Astrocyte of the cerebellum (primary cell): ENCODE measurements at regions not wholly inside any gene's neighbourhood (a gene's known extent, or its start where the extent isn't known, plus 50 kb on each side); places are given as distances from the start of the nearest gene placed in this dataset.

Experiments
- DNase-seq: peaks from one replicate; pipeline ENCODE4 v3.0.0-alpha.2; 2011; ENCODE audit warnings: low read depth
- H3K4me3 ChIP-seq: 2 replicates; pipeline ENCODE4 v1.5.1; 2011; ENCODE audit warnings: mild to moderate bottlenecking, low read depth, low read length, moderate library complexity
- in situ Hi-C: cut with HindIII; loops from 2 replicates; pipeline ENCODE4 v1.10.0; 2017; ENCODE audit warnings: low sequenced_read_pairs
- TF ChIP-seq, protein P1 (sequence below): IDR thresholded peaks from 2 replicates; pipeline ENCODE4 v1.5.1; 2012; ENCODE audit warnings: low read length, low read depth, moderate library complexity, mild to moderate bottlenecking; ENCODE audit errors: missing control alignments

DNA sequence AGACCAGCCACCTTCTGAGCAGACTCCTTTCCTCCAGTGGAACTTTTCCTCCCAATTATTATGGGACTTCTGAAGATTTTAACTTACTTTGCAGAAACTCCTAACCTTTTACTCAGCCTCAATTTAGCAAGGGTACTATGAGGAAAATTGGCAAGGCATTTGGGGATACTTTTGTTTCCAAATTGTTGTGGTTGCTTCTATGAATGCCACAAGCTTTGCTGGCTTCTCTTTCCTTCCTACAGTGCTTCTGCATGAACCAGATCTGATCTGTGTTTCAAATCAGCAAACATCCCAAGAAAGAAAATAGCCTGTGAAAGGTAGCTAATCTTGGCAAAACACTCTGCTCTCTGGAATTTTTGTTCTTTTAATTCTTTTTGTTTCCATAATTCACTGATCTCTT lies 57.3 kb upstream of the TAF11L2 start:
- DNase-seq: peak; percentile 76
- TF ChIP-seq, protein P1, sequence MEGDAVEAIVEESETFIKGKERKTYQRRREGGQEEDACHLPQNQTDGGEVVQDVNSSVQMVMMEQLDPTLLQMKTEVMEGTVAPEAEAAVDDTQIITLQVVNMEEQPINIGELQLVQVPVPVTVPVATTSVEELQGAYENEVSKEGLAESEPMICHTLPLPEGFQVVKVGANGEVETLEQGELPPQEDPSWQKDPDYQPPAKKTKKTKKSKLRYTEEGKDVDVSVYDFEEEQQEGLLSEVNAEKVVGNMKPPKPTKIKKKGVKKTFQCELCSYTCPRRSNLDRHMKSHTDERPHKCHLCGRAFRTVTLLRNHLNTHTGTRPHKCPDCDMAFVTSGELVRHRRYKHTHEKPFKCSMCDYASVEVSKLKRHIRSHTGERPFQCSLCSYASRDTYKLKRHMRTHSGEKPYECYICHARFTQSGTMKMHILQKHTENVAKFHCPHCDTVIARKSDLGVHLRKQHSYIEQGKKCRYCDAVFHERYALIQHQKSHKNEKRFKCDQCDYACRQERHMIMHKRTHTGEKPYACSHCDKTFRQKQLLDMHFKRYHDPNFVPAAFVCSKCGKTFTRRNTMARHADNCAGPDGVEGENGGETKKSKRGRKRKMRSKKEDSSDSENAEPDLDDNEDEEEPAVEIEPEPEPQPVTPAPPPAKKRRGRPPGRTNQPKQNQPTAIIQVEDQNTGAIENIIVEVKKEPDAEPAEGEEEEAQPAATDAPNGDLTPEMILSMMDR: no peak
- in situ Hi-C loops: no loop called here
- no peak overlapping the region for H3K4me3 ChIP-seq

DNA sequence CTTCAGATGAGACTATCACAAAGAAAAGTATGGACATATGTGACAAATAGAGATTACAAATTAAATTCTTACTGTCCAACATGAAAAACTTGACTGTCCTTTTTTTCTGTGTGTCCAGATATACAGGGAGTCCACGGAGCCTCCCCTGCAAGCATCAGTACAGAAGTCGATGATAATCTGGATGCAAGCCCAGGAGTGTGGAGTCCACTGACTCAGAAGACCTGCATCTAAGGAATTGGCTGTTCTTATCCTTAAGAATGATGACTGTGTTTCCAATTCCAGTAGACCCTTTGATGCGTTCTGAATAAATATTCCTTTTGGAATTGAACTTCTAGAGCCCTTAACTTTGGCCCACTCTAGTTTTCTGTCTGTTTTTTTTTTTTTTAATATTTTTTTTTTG lies 56.7 kb upstream of the TAF11L2 start:
- H3K4me3 ChIP-seq: no peak overlapping the region
- in situ Hi-C loops: no loop called here
- TF ChIP-seq, protein P1: no peak
- DNase-seq: peak; percentile 91

DNA sequence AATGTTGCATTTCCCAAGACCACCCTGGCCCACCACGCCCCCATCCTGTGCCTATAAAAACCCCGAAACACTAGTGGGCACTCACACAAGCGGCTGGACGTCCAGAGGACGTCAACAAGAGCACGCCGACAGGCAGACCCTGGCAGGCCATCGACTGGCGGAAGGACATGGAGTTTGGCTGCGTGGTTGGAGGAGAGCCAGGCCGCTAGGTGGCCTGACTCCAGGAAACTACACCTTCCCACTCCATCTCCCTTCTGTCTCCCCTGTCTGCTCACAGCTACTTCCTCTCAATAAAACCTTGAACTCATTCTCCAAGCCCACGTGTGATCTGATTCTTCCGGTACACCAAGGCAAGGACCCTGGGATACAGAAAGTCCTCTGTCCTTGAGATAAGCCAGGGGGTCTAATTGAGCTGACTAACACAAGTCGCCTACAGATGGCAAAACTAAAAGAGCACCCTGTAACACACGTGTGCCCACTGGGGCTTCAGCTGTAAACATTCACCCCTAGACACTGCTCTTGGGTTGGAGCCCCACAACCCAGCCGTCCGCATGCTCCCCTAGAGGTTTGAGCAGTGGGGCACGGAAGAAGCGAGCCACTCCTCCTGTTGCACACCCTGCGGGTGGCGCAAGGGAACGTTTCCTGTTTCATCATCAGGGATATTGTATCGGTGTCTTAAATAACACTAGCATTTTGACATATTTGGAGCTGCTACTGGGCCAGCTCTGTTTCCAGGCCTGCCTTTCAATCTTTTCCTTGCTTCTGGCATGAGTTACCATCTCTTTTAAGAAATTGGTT lies 54.5 kb upstream of the TAF11L2 start:
- H3K4me3 ChIP-seq: no peak overlapping the region
- DNase-seq: no peak
- in situ Hi-C loops: no loop called here
- TF ChIP-seq, protein P1: no peak

DNA sequence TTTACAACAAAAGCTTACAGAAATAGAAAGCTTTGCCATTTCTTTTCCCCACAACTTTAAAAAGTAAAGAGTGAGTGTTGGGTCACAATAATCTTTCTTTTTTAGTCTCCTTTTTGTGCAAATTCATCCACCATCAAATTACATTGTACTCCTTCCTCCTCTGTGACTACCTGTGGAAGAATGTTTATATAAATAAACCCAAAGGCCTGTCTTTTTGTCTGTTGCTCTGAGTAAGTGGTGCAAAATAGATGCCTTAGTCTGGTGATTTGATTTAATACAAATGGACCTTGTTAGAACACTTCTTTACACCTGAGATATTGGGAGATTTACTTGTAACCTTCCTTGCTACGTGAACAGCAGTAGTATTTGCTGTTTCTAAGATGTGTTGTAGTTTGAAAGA lies 53.5 kb upstream of the TAF11L2 start:
- H3K4me3 ChIP-seq: no peak overlapping the region
- TF ChIP-seq, protein P1: no peak
- in situ Hi-C loops: no loop called here
- DNase-seq: no peak

DNA sequence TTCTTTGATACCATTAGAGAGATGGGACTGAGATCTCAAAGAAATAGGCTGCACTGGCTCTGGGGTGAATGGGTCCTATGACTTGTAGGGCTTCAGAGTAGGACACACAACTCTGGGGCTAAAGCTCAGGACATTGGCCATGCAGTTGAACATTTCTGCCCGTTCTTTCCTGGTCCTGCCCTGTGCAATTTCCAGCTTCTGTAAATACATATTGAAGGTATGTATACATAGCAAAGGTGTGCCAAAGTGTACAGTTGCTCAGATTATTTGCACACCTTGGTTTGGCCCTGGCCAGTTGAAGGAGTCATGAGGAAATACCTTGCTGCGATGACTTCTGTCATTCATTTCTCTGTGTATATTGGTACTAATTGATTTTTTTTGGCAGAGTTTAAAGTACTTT lies 52.8 kb upstream of the TAF11L2 start:
- in situ Hi-C loops: no loop called here
- DNase-seq: no peak
- H3K4me3 ChIP-seq: no peak overlapping the region
- TF ChIP-seq, protein P1: no peak
